WTC11 (cell line): ENCODE measurements at regions not wholly inside any gene's neighbourhood (a gene's known extent, or its start where the extent isn't known, plus 50 kb on each side); places are given as distances from the start of the nearest gene placed in this dataset.
A peak's percentile ranks its signal among the peaks of the same experiment; 100 is the strongest.

ENCODE experiments used
- ATAC-seq: fragments of 200-7000 bp; cut with Tn5 transposase; 2 replicates; pipeline ENCODE4 v1.10.0; 2021; ENCODE audit warnings: mild to moderate bottlenecking, moderate library complexity
- CTCF ChIA-PET: fragments of 300-600 bp; sonication (Branson Sonifier 250); formaldehyde crosslinking; loops from one replicate; lab custom pipeline; 2021; ENCODE audit warnings: antibody characterized with exemption; lab: Charles Lee
- POLR2A ChIA-PET: fragments of 350-600 bp; sonication (Branson Sonifier 250); formaldehyde crosslinking; loops from one replicate; lab custom pipeline; 2021; ENCODE audit warnings: antibody characterized with exemption; lab: Charles Lee
- DNase-seq: peaks from one replicate; pipeline ENCODE4 v3.0.0; 2021; ENCODE audit warnings: low spot score
- H3K27ac Mint-ChIP-seq: 2 replicates; pipeline ENCODE4 v1.8.0; 2021; ENCODE audit warnings: mixed read lengths
- H3K27me3 Mint-ChIP-seq: 2 replicates; pipeline ENCODE4 v1.8.0; 2021; ENCODE audit warnings: low read depth, mild to moderate bottlenecking, moderate library complexity, mixed read lengths
- H3K36me3 Mint-ChIP-seq: 2 replicates; pipeline ENCODE4 v1.8.0; 2021; ENCODE audit warnings: mixed read lengths
- H3K4me1 Mint-ChIP-seq: 2 replicates; pipeline ENCODE4 v1.8.0; 2022; ENCODE audit warnings: mixed read lengths
- H3K4me3 Mint-ChIP-seq: 2 replicates; pipeline ENCODE4 v1.8.0; 2021; ENCODE audit warnings: mild to moderate bottlenecking, moderate library complexity, mixed read lengths
- H3K9me3 Mint-ChIP-seq: 2 replicates; pipeline ENCODE4 v1.8.0; 2021; ENCODE audit warnings: mixed read lengths
- CBFB ChIP-seq: sonication (generic); formaldehyde crosslinking; IDR thresholded peaks from 2 replicates; pipeline ENCODE4 v1.8.1; 2022; ENCODE audit warnings: mild to moderate bottlenecking, low read depth, missing genetic modification reagents
- ETV6 ChIP-seq: sonication (generic); formaldehyde crosslinking; IDR thresholded peaks from 2 replicates; pipeline ENCODE4 v1.8.1; 2022; ENCODE audit warnings: mild to moderate bottlenecking, missing genetic modification reagents
- GTF2I ChIP-seq: fragments of 250-450 bp; sonication (Bioruptor Pico); conservative IDR thresholded peaks from 2 replicates; pipeline ENCODE4 v1.4.0; 2021; ENCODE audit warnings: mild to moderate bottlenecking
- MXD4 ChIP-seq: fragments of 250-450 bp; sonication (Bioruptor Pico); IDR thresholded peaks from 2 replicates; pipeline ENCODE4 v1.8.0; 2021; ENCODE audit warnings: mild to moderate bottlenecking, moderate library complexity, borderline replicate concordance
- TEAD1 ChIP-seq: sonication (generic); formaldehyde crosslinking; IDR thresholded peaks from 2 replicates; pipeline ENCODE4 v1.8.0; 2022; ENCODE audit warnings: mild to moderate bottlenecking, missing genetic modification reagents
- ZNF219 ChIP-seq: sonication (generic); formaldehyde crosslinking; IDR thresholded peaks from 2 replicates; pipeline ENCODE4 v1.8.0; 2023; ENCODE audit warnings: missing genetic modification reagents, mild to moderate bottlenecking, borderline replicate concordance
- ZNF232 ChIP-seq: sonication (generic); formaldehyde crosslinking; IDR thresholded peaks from 2 replicates; pipeline ENCODE4 v1.8.0; 2022; ENCODE audit warnings: mild to moderate bottlenecking, missing genetic modification reagents
- TF ChIP-seq, protein P1 (sequence below): fragments of 250-450 bp; sonication (Bioruptor Pico); IDR thresholded peaks from 2 replicates; pipeline ENCODE4 v1.9.0; 2021; ENCODE audit warnings: mild to moderate bottlenecking, borderline replicate concordance
- TF ChIP-seq, protein P2 (sequence below): fragments of 250-450 bp; sonication (Bioruptor Pico); conservative IDR thresholded peaks from 2 replicates; pipeline ENCODE4 v1.9.0; 2021; ENCODE audit warnings: mild to moderate bottlenecking
- TF ChIP-seq, protein P3 (sequence below): sonication (generic); formaldehyde crosslinking; IDR thresholded peaks from 2 replicates; pipeline ENCODE4 v1.8.0; 2023; ENCODE audit warnings: missing genetic modification reagents, mild to moderate bottlenecking, borderline replicate concordance
- TF ChIP-seq, protein P4 (sequence below): sonication (generic); formaldehyde crosslinking; IDR thresholded peaks from 2 replicates; pipeline ENCODE4 v1.8.1; 2022; ENCODE audit warnings: low read depth, missing genetic modification reagents, borderline replicate concordance
- TF ChIP-seq, protein P5 (sequence below): fragments of 250-450 bp; sonication (Bioruptor Pico); IDR thresholded peaks from 2 replicates; pipeline ENCODE4 v1.9.0; 2021; ENCODE audit warnings: moderate library complexity, mild to moderate bottlenecking, inconsistent platforms, borderline replicate concordance
- TF ChIP-seq, protein P6 (sequence below): sonication (generic); formaldehyde crosslinking; conservative IDR thresholded peaks from 2 replicates; pipeline ENCODE4 v1.8.1; 2022; ENCODE audit warnings: mild to moderate bottlenecking, missing genetic modification reagents
- TF ChIP-seq, protein P7 (sequence below): sonication (generic); formaldehyde crosslinking; IDR thresholded peaks from 2 replicates; pipeline ENCODE4 v1.8.1; 2022; ENCODE audit warnings: missing genetic modification reagents, borderline replicate concordance
- TF ChIP-seq, protein P8 (sequence below): sonication (generic); formaldehyde crosslinking; conservative IDR thresholded peaks from 2 replicates; pipeline ENCODE4 v1.8.1; 2023; ENCODE audit warnings: mild to moderate bottlenecking, low read depth, missing genetic modification reagents, moderate library complexity
- TF ChIP-seq, protein P9 (sequence below): sonication (generic); formaldehyde crosslinking; IDR thresholded peaks from 2 replicates; pipeline ENCODE4 v1.8.1; 2023; ENCODE audit warnings: mild to moderate bottlenecking, missing genetic modification reagents, moderate library complexity

DNA sequence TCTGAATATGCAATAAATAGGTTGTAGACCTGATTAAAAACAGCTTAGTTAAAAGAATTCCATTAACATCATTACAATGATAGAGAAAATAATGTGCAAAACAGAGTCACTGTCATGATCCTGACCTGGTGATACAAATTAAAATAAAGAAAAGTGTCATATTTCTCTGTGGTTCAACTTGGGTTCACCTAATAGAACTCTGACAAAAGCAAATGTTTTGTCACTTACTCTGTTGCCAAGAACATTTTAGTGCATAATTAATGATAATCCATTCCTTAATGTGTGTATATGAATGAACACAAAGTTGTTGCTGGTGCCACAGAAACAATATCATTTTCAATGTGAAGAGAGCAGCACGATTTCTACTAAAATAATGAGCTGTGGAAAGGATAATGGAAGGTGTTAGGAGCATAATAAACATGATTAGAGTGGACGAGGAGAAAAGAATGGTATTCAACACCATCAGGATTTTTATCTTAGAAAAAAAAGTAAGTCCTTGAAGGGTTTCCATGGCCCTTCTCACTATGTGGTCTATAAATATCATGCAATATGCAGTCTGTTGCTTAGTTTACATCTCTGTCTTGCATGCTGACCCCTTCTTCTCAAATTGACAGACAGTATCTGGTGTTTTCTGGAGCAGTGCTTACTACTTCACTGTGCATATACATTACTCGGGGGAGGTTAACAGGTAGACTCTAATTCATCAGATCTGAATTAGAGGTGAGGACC is 656.6 kb upstream of the MMS22L start:
- ChIA-PET POLR2A (no interaction called here), CTCF (no interaction called here)
- Mint-ChIP-seq H3K27me3 (no peaks in the 10 kb centered on the region), H3K4me3 (no peak overlapping the region), H3K4me1 (0 out of 2 replicates have a peak, but pooled peaks cover 6% of the 10 kb centered on the region), H3K36me3 (no peaks in the 10 kb centered on the region), H3K27ac (peak overlapping the region; percentile 16; the same call in 1 of the 2 replicates), H3K9me3 (no peaks in the 10 kb centered on the region)
- DNase-seq (no peak), ATAC-seq (no peak)
- TF ChIP-seq MXD4 (CRISPR knock-in tag) (no peak), CBFB (no peak), ETV6 (no peak), TEAD1 (no peak), ZNF219 (no peak), GTF2I (no peak), ZNF232 (CRISPR knock-in tag) (no peak)
- TF ChIP-seq, protein P1, sequence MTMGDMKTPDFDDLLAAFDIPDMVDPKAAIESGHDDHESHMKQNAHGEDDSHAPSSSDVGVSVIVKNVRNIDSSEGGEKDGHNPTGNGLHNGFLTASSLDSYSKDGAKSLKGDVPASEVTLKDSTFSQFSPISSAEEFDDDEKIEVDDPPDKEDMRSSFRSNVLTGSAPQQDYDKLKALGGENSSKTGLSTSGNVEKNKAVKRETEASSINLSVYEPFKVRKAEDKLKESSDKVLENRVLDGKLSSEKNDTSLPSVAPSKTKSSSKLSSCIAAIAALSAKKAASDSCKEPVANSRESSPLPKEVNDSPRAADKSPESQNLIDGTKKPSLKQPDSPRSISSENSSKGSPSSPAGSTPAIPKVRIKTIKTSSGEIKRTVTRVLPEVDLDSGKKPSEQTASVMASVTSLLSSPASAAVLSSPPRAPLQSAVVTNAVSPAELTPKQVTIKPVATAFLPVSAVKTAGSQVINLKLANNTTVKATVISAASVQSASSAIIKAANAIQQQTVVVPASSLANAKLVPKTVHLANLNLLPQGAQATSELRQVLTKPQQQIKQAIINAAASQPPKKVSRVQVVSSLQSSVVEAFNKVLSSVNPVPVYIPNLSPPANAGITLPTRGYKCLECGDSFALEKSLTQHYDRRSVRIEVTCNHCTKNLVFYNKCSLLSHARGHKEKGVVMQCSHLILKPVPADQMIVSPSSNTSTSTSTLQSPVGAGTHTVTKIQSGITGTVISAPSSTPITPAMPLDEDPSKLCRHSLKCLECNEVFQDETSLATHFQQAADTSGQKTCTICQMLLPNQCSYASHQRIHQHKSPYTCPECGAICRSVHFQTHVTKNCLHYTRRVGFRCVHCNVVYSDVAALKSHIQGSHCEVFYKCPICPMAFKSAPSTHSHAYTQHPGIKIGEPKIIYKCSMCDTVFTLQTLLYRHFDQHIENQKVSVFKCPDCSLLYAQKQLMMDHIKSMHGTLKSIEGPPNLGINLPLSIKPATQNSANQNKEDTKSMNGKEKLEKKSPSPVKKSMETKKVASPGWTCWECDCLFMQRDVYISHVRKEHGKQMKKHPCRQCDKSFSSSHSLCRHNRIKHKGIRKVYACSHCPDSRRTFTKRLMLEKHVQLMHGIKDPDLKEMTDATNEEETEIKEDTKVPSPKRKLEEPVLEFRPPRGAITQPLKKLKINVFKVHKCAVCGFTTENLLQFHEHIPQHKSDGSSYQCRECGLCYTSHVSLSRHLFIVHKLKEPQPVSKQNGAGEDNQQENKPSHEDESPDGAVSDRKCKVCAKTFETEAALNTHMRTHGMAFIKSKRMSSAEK (CRISPR knock-in tag) = no peak
- TF ChIP-seq, protein P2, sequence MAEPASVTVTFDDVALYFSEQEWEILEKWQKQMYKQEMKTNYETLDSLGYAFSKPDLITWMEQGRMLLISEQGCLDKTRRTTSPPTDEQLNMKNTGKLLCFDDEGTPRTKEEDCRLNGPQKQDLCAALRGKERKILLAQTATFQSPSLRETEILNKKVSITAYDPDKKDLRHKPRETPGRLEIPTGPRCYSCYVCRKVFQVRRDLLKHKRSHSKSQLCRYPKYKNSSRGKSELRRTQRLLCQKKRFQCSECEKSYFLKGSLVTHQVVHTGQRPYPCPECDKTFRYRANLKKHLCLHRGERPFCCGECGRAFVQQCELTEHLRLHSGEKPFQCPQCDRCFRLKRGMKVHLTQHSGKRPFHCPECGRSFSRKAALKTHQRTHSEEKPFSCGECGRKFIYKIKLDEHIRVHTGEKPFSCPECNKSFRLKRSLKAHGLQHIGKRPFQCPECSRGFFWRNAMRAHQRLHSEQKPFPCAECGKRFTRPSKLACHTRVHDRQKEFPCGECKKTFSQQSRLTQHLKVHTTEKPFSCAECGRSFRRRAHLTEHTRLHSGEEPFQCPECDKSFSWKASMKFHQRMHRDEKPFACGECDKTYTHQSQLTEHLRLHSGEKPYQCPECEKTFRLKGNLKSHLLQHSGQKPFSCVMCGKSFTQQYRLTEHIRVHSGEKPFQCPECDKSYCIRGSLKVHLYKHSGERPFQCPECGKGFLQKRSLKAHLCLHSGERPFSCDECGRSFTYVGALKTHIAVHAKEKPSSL (CRISPR knock-in tag) = no peak
- TF ChIP-seq, protein P3, sequence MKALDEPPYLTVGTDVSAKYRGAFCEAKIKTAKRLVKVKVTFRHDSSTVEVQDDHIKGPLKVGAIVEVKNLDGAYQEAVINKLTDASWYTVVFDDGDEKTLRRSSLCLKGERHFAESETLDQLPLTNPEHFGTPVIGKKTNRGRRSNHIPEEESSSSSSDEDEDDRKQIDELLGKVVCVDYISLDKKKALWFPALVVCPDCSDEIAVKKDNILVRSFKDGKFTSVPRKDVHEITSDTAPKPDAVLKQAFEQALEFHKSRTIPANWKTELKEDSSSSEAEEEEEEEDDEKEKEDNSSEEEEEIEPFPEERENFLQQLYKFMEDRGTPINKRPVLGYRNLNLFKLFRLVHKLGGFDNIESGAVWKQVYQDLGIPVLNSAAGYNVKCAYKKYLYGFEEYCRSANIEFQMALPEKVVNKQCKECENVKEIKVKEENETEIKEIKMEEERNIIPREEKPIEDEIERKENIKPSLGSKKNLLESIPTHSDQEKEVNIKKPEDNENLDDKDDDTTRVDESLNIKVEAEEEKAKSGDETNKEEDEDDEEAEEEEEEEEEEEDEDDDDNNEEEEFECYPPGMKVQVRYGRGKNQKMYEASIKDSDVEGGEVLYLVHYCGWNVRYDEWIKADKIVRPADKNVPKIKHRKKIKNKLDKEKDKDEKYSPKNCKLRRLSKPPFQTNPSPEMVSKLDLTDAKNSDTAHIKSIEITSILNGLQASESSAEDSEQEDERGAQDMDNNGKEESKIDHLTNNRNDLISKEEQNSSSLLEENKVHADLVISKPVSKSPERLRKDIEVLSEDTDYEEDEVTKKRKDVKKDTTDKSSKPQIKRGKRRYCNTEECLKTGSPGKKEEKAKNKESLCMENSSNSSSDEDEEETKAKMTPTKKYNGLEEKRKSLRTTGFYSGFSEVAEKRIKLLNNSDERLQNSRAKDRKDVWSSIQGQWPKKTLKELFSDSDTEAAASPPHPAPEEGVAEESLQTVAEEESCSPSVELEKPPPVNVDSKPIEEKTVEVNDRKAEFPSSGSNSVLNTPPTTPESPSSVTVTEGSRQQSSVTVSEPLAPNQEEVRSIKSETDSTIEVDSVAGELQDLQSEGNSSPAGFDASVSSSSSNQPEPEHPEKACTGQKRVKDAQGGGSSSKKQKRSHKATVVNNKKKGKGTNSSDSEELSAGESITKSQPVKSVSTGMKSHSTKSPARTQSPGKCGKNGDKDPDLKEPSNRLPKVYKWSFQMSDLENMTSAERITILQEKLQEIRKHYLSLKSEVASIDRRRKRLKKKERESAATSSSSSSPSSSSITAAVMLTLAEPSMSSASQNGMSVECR = no peak
- TF ChIP-seq, protein P4, sequence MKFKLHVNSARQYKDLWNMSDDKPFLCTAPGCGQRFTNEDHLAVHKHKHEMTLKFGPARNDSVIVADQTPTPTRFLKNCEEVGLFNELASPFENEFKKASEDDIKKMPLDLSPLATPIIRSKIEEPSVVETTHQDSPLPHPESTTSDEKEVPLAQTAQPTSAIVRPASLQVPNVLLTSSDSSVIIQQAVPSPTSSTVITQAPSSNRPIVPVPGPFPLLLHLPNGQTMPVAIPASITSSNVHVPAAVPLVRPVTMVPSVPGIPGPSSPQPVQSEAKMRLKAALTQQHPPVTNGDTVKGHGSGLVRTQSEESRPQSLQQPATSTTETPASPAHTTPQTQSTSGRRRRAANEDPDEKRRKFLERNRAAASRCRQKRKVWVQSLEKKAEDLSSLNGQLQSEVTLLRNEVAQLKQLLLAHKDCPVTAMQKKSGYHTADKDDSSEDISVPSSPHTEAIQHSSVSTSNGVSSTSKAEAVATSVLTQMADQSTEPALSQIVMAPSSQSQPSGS = no peak
- TF ChIP-seq, protein P5, sequence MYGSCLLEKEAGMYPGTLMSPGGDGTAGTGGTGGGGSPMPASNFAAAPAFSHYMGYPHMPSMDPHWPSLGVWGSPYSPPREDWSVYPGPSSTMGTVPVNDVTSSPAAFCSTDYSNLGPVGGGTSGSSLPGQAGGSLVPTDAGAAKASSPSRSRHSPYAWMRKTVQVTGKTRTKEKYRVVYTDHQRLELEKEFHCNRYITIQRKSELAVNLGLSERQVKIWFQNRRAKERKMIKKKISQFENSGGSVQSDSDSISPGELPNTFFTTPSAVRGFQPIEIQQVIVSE (CRISPR knock-in tag) = no peak
- TF ChIP-seq, protein P6, sequence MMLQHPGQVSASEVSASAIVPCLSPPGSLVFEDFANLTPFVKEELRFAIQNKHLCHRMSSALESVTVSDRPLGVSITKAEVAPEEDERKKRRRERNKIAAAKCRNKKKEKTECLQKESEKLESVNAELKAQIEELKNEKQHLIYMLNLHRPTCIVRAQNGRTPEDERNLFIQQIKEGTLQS (CRISPR knock-in tag) = no peak
- TF ChIP-seq, protein P7, sequence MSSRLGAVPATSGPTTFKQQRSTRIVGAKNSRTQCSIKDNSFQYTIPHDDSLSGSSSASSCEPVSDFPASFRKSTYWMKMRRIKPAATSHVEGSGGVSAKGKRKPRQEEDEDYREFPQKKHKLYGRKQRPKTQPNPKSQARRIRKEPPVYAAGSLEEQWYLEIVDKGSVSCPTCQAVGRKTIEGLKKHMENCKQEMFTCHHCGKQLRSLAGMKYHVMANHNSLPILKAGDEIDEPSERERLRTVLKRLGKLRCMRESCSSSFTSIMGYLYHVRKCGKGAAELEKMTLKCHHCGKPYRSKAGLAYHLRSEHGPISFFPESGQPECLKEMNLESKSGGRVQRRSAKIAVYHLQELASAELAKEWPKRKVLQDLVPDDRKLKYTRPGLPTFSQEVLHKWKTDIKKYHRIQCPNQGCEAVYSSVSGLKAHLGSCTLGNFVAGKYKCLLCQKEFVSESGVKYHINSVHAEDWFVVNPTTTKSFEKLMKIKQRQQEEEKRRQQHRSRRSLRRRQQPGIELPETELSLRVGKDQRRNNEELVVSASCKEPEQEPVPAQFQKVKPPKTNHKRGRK (CRISPR knock-in tag) = no peak
- TF ChIP-seq, protein P8, sequence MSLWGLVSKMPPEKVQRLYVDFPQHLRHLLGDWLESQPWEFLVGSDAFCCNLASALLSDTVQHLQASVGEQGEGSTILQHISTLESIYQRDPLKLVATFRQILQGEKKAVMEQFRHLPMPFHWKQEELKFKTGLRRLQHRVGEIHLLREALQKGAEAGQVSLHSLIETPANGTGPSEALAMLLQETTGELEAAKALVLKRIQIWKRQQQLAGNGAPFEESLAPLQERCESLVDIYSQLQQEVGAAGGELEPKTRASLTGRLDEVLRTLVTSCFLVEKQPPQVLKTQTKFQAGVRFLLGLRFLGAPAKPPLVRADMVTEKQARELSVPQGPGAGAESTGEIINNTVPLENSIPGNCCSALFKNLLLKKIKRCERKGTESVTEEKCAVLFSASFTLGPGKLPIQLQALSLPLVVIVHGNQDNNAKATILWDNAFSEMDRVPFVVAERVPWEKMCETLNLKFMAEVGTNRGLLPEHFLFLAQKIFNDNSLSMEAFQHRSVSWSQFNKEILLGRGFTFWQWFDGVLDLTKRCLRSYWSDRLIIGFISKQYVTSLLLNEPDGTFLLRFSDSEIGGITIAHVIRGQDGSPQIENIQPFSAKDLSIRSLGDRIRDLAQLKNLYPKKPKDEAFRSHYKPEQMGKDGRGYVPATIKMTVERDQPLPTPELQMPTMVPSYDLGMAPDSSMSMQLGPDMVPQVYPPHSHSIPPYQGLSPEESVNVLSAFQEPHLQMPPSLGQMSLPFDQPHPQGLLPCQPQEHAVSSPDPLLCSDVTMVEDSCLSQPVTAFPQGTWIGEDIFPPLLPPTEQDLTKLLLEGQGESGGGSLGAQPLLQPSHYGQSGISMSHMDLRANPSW = no peak
- TF ChIP-seq, protein P9, sequence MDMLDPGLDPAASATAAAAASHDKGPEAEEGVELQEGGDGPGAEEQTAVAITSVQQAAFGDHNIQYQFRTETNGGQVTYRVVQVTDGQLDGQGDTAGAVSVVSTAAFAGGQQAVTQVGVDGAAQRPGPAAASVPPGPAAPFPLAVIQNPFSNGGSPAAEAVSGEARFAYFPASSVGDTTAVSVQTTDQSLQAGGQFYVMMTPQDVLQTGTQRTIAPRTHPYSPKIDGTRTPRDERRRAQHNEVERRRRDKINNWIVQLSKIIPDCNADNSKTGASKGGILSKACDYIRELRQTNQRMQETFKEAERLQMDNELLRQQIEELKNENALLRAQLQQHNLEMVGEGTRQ (CRISPR knock-in tag) = no peak
